ENCODE measurements at regions not wholly inside any gene's neighbourhood (a gene's known extent, or its start where the extent isn't known, plus 50 kb on each side); places are given as distances from the start of the nearest gene placed in this dataset.

GRCh38 chr11:101288392-101288791, 158.8 kb upstream of the PGR start:
- Mint-ChIP-seq H3K27ac (no peak overlapping the region), H3K9me3 (peaks cover 24% of the 10 kb centered on the region), H3K4me3 (no peak overlapping the region), H3K4me1 (no peaks in the 10 kb centered on the region), H3K36me3 (peaks cover 2% of the 10 kb centered on the region; the same call in 1 of the 2 replicates), H3K27me3 (ENCODE audit: low read depth) (no peaks in the 10 kb centered on the region)
- CTCF ChIA-PET: no interaction called here
- DNase-seq (ENCODE audit: low spot score) (no peak), ATAC-seq (no peak)
- TF ChIP-seq ERG (CRISPR knock-in tag; IDR thresholded peaks at IDR 0.05) (no peak), TEAD1 (CRISPR knock-in tag; IDR thresholded peaks at IDR 0.05) (no peak), ZNF232 (CRISPR knock-in tag; IDR thresholded peaks at IDR 0.05) (no peak), FOXP1 (CRISPR knock-in tag; IDR thresholded peaks at IDR 0.05; ENCODE audit: borderline replicate concordance) (no peak), KAT7 (CRISPR knock-in tag; IDR thresholded peaks at IDR 0.05; ENCODE audit: borderline replicate concordance) (no peak), SMAD4 (CRISPR knock-in tag; IDR thresholded peaks at IDR 0.05) (no peak), CDX4 (CRISPR knock-in tag; IDR thresholded peaks at IDR 0.05; ENCODE audit: borderline replicate concordance) (no peak), ZNF317 (CRISPR knock-in tag; IDR thresholded peaks at IDR 0.05; ENCODE audit: borderline replicate concordance, low read depth) (no peak), NFE2L1 (CRISPR knock-in tag; IDR thresholded peaks at IDR 0.05) (no peak), ZMAT4 (CRISPR knock-in tag; IDR thresholded peaks at IDR 0.05) (no peak), MAX (CRISPR knock-in tag; IDR thresholded peaks at IDR 0.05) (no peak), MXD4 (CRISPR knock-in tag; IDR thresholded peaks at IDR 0.05; ENCODE audit: borderline replicate concordance) (no peak), MLX (CRISPR knock-in tag; IDR thresholded peaks at IDR 0.05) (no peak)
- TF ChIP-seq, protein P1, sequence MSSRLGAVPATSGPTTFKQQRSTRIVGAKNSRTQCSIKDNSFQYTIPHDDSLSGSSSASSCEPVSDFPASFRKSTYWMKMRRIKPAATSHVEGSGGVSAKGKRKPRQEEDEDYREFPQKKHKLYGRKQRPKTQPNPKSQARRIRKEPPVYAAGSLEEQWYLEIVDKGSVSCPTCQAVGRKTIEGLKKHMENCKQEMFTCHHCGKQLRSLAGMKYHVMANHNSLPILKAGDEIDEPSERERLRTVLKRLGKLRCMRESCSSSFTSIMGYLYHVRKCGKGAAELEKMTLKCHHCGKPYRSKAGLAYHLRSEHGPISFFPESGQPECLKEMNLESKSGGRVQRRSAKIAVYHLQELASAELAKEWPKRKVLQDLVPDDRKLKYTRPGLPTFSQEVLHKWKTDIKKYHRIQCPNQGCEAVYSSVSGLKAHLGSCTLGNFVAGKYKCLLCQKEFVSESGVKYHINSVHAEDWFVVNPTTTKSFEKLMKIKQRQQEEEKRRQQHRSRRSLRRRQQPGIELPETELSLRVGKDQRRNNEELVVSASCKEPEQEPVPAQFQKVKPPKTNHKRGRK (CRISPR knock-in tag; IDR thresholded peaks at IDR 0.05; ENCODE audit: borderline replicate concordance): no peak
- POLR2A ChIA-PET: no interaction called here

DNA sequence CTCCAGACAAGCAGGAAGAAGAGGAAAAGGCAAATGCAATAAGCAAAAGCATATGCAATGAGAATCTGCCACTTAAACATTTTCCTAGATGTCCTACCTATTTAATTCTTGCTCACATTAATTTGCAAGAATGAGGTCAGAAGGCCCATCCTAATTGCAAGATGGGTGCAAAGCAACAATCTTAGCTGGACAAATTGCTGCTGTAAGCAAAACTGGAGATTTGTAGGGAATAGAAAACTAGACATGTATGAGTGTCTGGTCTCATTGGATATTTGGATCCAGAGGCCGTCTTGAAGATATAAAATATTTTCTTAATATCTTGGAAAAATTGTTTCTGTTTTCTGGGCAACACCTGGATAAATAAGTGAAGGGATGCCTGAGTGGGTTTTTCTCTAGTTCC, 150.1 kb upstream of the PGR start:
- DNase-seq (ENCODE audit: low spot score) (no peak), ATAC-seq (no peak)
- Mint-ChIP-seq H3K4me1 (no peaks in the 10 kb centered on the region), H3K27ac (no peak overlapping the region), H3K4me3 (no peak overlapping the region), H3K9me3 (peaks cover 5% of the 10 kb centered on the region; the same call in 1 of the 2 replicates), H3K27me3 (ENCODE audit: low read depth) (no peaks in the 10 kb centered on the region), H3K36me3 (no peaks in the 10 kb centered on the region)
- POLR2A ChIA-PET: no interaction called here
- CTCF ChIA-PET: no interaction called here
- TF ChIP-seq ESRRA (CRISPR knock-in tag; IDR thresholded peaks at IDR 0.05; ENCODE audit: borderline replicate concordance): no peak
- TF ChIP-seq, protein P2, sequence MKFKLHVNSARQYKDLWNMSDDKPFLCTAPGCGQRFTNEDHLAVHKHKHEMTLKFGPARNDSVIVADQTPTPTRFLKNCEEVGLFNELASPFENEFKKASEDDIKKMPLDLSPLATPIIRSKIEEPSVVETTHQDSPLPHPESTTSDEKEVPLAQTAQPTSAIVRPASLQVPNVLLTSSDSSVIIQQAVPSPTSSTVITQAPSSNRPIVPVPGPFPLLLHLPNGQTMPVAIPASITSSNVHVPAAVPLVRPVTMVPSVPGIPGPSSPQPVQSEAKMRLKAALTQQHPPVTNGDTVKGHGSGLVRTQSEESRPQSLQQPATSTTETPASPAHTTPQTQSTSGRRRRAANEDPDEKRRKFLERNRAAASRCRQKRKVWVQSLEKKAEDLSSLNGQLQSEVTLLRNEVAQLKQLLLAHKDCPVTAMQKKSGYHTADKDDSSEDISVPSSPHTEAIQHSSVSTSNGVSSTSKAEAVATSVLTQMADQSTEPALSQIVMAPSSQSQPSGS (CRISPR knock-in tag; IDR thresholded peaks at IDR 0.05; ENCODE audit: borderline replicate concordance, low read depth): no peak
- TF ChIP-seq ZNF423 (CRISPR knock-in tag; IDR thresholded peaks at IDR 0.05): no peak
- TF ChIP-seq SOX15 (CRISPR knock-in tag; IDR thresholded peaks at IDR 0.05): no peak
- no peak for TF ChIP-seq RORB (CRISPR knock-in tag; IDR thresholded peaks at IDR 0.05)
- no peak for TF ChIP-seq SMAD4 (CRISPR knock-in tag; IDR thresholded peaks at IDR 0.05)
- no peak for TF ChIP-seq FOXK1 (CRISPR knock-in tag; IDR thresholded peaks at IDR 0.05)
- TF ChIP-seq MXD4 (CRISPR knock-in tag; IDR thresholded peaks at IDR 0.05; ENCODE audit: borderline replicate concordance): no peak
- TF ChIP-seq, protein P3, sequence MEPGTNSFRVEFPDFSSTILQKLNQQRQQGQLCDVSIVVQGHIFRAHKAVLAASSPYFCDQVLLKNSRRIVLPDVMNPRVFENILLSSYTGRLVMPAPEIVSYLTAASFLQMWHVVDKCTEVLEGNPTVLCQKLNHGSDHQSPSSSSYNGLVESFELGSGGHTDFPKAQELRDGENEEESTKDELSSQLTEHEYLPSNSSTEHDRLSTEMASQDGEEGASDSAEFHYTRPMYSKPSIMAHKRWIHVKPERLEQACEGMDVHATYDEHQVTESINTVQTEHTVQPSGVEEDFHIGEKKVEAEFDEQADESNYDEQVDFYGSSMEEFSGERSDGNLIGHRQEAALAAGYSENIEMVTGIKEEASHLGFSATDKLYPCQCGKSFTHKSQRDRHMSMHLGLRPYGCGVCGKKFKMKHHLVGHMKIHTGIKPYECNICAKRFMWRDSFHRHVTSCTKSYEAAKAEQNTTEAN (CRISPR knock-in tag; IDR thresholded peaks at IDR 0.05): no peak
- TF ChIP-seq TEAD1 (CRISPR knock-in tag; IDR thresholded peaks at IDR 0.05): no peak
- TF ChIP-seq SP1 (CRISPR knock-in tag; conservative IDR thresholded peaks at IDR 0.05): no peak
- no peak for TF ChIP-seq EMX1 (CRISPR knock-in tag; IDR thresholded peaks at IDR 0.05)
- TF ChIP-seq STAT6 (CRISPR knock-in tag; conservative IDR thresholded peaks at IDR 0.05; ENCODE audit: low read depth): no peak

Data from WTC11 (cell line).